SK-N-SH (cell line): ENCODE measurements at regions not wholly inside any gene's neighbourhood (a gene's known extent, or its start where the extent isn't known, plus 50 kb on each side); places are given as distances from the start of the nearest gene placed in this dataset.
"Not testable (repeated sequence)": the region's sequence is repeated elsewhere in the genome, so short reads cannot be mapped to it uniquely, and the experiment has no call there.

Source experiments
- CTCF ChIA-PET: fragments of 300-600, 350-600 bp; formaldehyde crosslinking; extraction: SDS; loops from one replicate; lab custom pipeline; 2021; lab: Yijun Ruan, JAX
- POLR2A ChIA-PET: fragments of 350-600 bp; sonication (Branson Sonifier 250); formaldehyde crosslinking; extraction: SDS; loops from one replicate; lab custom pipeline; 2020; ENCODE audit warnings: antibody characterized with exemption, inconsistent platforms; lab: Yijun Ruan, JAX
- DNase-seq: peaks from one replicate; pipeline ENCODE4 v3.0.0; 2012
- H2AFZ ChIP-seq: fragments of 200-600 bp; sonication (generic); 2 replicates; pipeline ENCODE4 v1.8.1; 2016; ENCODE audit warnings: antibody characterized with exemption, mild to moderate bottlenecking, low read depth
- H3F3A ChIP-seq: fragments of 200-600 bp; sonication (generic); replicated peaks from 2 replicates; pipeline ENCODE3; 2016; ENCODE audit warnings: antibody characterized with exemption, mild to moderate bottlenecking; ENCODE audit not compliant: insufficient read depth
- H3K27ac ChIP-seq, 2 experiments: fragments of 200-500 bp in 1 of 2; fragments of 200-600 bp in 1 of 2; sonication (Bioruptor generic) in 1 of 2; sonication (generic), shearing (Covaris generic) in 1 of 2; 2 replicates each; pipeline versions ENCODE4 v1.5.1 to v1.6.1; 2014 to 2016; ENCODE audit warnings: low read depth in 2 of 2, inconsistent platforms in 1 of 2, low read length in 1 of 2, mild to moderate bottlenecking in 1 of 2, mixed read lengths in 1 of 2
- H3K27me3 ChIP-seq: fragments of 200-600 bp; sonication (generic), shearing (Covaris generic); 2 replicates; pipeline ENCODE4 v1.6.1; 2016; ENCODE audit warnings: mixed run types; ENCODE audit not compliant: insufficient read depth
- H3K36me3 ChIP-seq, 2 experiments: fragments of 200-500 bp in 1 of 2; fragments of 200-600 bp in 1 of 2; sonication (Bioruptor generic) in 1 of 2; sonication (generic) in 1 of 2; replicated peaks in 1 of 2; 2 replicates each; pipeline versions ENCODE3 to v1.5.1; 2014 to 2016; ENCODE audit warnings: low read length in 1 of 2, mild to moderate bottlenecking in 1 of 2; ENCODE audit not compliant: insufficient read depth in 2 of 2, control insufficient read depth in 1 of 2
- H3K4me1 ChIP-seq, 2 experiments: fragments of 200-500 bp in 1 of 2; fragments of 200-600 bp in 1 of 2; sonication (Bioruptor generic) in 1 of 2; sonication (generic), shearing (Covaris generic) in 1 of 2; 2 replicates each; pipeline versions ENCODE4 v1.5.1 to v1.6.1; 2014 to 2016; ENCODE audit warnings: low read depth in 1 of 2, low read length in 1 of 2, mixed run types in 1 of 2; ENCODE audit not compliant: insufficient read depth in 2 of 2, control insufficient read depth in 1 of 2
- H3K4me2 ChIP-seq: fragments of 200-600 bp; sonication (generic), shearing (Covaris generic); 2 replicates; pipeline ENCODE4 v1.6.1; 2017; ENCODE audit warnings: mixed run types
- H3K4me3 ChIP-seq, 2 experiments: fragments of 200-500 bp in 1 of 2; fragments of 200-600 bp in 1 of 2; sonication (Bioruptor generic) in 1 of 2; sonication (generic), shearing (Covaris generic) in 1 of 2; 2 replicates each; pipeline versions ENCODE4 v1.5.1 to v1.8.1; 2014 to 2016; ENCODE audit warnings: low read depth in 2 of 2, inconsistent platforms in 1 of 2, low read length in 1 of 2, mild to moderate bottlenecking in 1 of 2, mixed read lengths in 1 of 2, moderate library complexity in 1 of 2
- H3K79me2 ChIP-seq: fragments of 200-600 bp; sonication (generic); 2 replicates; pipeline ENCODE4 v1.8.1; 2017; ENCODE audit warnings: mild to moderate bottlenecking; ENCODE audit not compliant: insufficient read depth
- H3K9ac ChIP-seq: fragments of 200-600 bp; sonication (generic); 2 replicates; pipeline ENCODE4 v1.6.1; 2017; ENCODE audit warnings: mixed run types
- H3K9me2 ChIP-seq: fragments of 200-600 bp; sonication (generic); 2 replicates; pipeline ENCODE4 v1.6.1; 2017; ENCODE audit warnings: mixed run types
- H3K9me3 ChIP-seq: fragments of 200-600 bp; sonication (generic); 2 replicates; pipeline ENCODE4 v1.6.1; 2017; ENCODE audit warnings: mixed run types, mild to moderate bottlenecking, moderate library complexity
- H4K20me1 ChIP-seq: fragments of 200-600 bp; sonication (generic); 2 replicates; pipeline ENCODE4 v1.6.1; 2017; ENCODE audit warnings: mild to moderate bottlenecking, mixed run types; ENCODE audit not compliant: insufficient read depth
- EP300 ChIP-seq, 2 experiments: IDR thresholded peaks; 2 replicates each; pipeline versions ENCODE4 v1.4.0 to v1.6.1; 2012; ENCODE audit warnings: borderline replicate concordance in 1 of 2, low read depth in 1 of 2, low read length in 1 of 2
- FOXJ3 ChIP-seq: sonication (generic); formaldehyde crosslinking; IDR thresholded peaks from 2 replicates; pipeline ENCODE4 v1.5.1; 2020; ENCODE audit warnings: mild to moderate bottlenecking, missing genetic modification reagents
- GATA2 ChIP-seq: sonication (generic); formaldehyde crosslinking; IDR thresholded peaks from 2 replicates; pipeline ENCODE4 v1.5.0; 2020; ENCODE audit warnings: mild to moderate bottlenecking, missing genetic modification reagents
- MAX ChIP-seq: IDR thresholded peaks from 2 replicates; pipeline ENCODE4 v1.4.0; 2012; ENCODE audit warnings: low read depth
- MXI1 ChIP-seq: IDR thresholded peaks from 2 replicates; pipeline ENCODE4 v1.6.1; 2012; ENCODE audit warnings: mild to moderate bottlenecking, low read depth, low read length, improper control_type of control experiment
- NRF1 ChIP-seq: IDR thresholded peaks from 2 replicates; pipeline ENCODE4 v1.6.1; 2012; ENCODE audit warnings: low read depth, mild to moderate bottlenecking, low read length
- RFX5 ChIP-seq: IDR thresholded peaks from 2 replicates; pipeline ENCODE4 v1.6.1; 2012; ENCODE audit warnings: mild to moderate bottlenecking, improper control_type of control experiment, low read length
- RXRA ChIP-seq: IDR thresholded peaks from 2 replicates; pipeline ENCODE4 v1.4.0; 2012; ENCODE audit warnings: low read depth, mild to moderate bottlenecking, borderline replicate concordance
- SIN3A ChIP-seq: IDR thresholded peaks from 2 replicates; pipeline ENCODE4 v1.6.1; 2012; ENCODE audit warnings: low read depth, mild to moderate bottlenecking, low read length, moderate library complexity, borderline replicate concordance
- ZBTB33 ChIP-seq: IDR thresholded peaks from 2 replicates; pipeline ENCODE4 v1.4.0; 2012; ENCODE audit warnings: low read depth, borderline replicate concordance
- WGBS: methylation state at CpG from one replicate; pipeline ENCODE4 v1.1.6; 2017; ENCODE audit warnings: low lambda C conversion rate; 5-methylcytosine and 5-hydroxymethylcytosine counted together

- CTCF ChIA-PET: no interaction called here
- H3K4me3 ChIP-seq: no peak overlapping the region
- H3K36me3 ChIP-seq: no peaks in the 10 kb centered on the region
- H3K9ac ChIP-seq: no peak overlapping the region
- no peak overlapping the region for H2AFZ ChIP-seq
- no peaks in the 10 kb centered on the region for H3K4me1 ChIP-seq
- H3K79me2 ChIP-seq: no peaks in the 10 kb centered on the region
- no peaks in the 10 kb centered on the region for H3F3A ChIP-seq
- TF ChIP-seq FOXJ3 (CRISPR knock-in tag): no peak
- TF ChIP-seq ZBTB33: no peak
- TF ChIP-seq MAX: no peak
- TF ChIP-seq RXRA: no peak
- TF ChIP-seq NRF1: no peak
- 69% methylated on average over 6 of the region's 6 CpGs for WGBS
- POLR2A ChIA-PET: no interaction called here
- H3K27ac ChIP-seq: no peak overlapping the region
- DNase-seq: no peak
- H3K9me2 ChIP-seq: no peaks in the 10 kb centered on the region; the same call in 1 of the 2 replicates
- no peaks in the 10 kb centered on the region for H3K27me3 ChIP-seq
- no peaks in the 10 kb centered on the region for H4K20me1 ChIP-seq
- H3K4me2 ChIP-seq: no peak overlapping the region
- no peaks in the 10 kb centered on the region for H3K9me3 ChIP-seq
Measured at GRCh38 chr12:20089077-20089476, 279.3 kb upstream of the PDE3A start.

GRCh38 chr12:20093190-20093810, 275.0 kb upstream of the PDE3A start:
- DNase-seq: not testable (repeated sequence)

GRCh38 chr12:20096430-20096829, 271.9 kb upstream of the PDE3A start:
- TF ChIP-seq MXI1 (no peak), GATA2 (CRISPR knock-in tag) (no peak), RFX5 (no peak), SIN3A (no peak), EP300 (IDR thresholded peaks at IDR 0.05; ENCODE audit: borderline replicate concordance in 1 of 2, low read depth in 1 of 2, low read length in 1 of 2) (no peak)
- H3K4me1 ChIP-seq: peaks cover 0 to 4% of the 10 kb centered on the region in 2 experiments; a peak in 2 of 4 replicates
- H3K36me3 ChIP-seq: no peaks in the 10 kb centered on the region
- ChIA-PET POLR2A (no interaction called here), CTCF (no interaction called here)
- DNase-seq: no peak
- no peaks in the 10 kb centered on the region for H3K79me2 ChIP-seq
- H3F3A ChIP-seq: peaks cover 4% of the 10 kb centered on the region
- H3K9me2 ChIP-seq: no peaks in the 10 kb centered on the region
- H3K27ac ChIP-seq: peak overlapping the region in 1 of 2 experiments; percentile 83; a peak in 1 of 4 replicates
- H3K9me3 ChIP-seq: no peaks in the 10 kb centered on the region
- no peaks in the 10 kb centered on the region for H4K20me1 ChIP-seq
- H3K4me2 ChIP-seq: no peak overlapping the region
- H3K27me3 ChIP-seq: no peaks in the 10 kb centered on the region
- H3K9ac ChIP-seq: no peak overlapping the region
- H3K4me3 ChIP-seq: no peak overlapping the region
- no peak overlapping the region for H2AFZ ChIP-seq
- WGBS: 83% methylated on average over 6 of the region's 6 CpGs

More at GRCh38 chr12:20093190-20093810, 275.0 kb upstream of the PDE3A start:
- H3K4me3 ChIP-seq, H3K4me1 ChIP-seq, H3K4me2 ChIP-seq, H3F3A ChIP-seq, H3K9me2 ChIP-seq, H3K9me3 ChIP-seq, H4K20me1 ChIP-seq, H3K79me2 ChIP-seq, H3K9ac ChIP-seq, H2AFZ ChIP-seq, H3K27me3 ChIP-seq, H3K36me3 ChIP-seq, POLR2A ChIA-PET, H3K27ac ChIP-seq: not testable (repeated sequence)
- CTCF ChIA-PET: interaction anchor here (0.7 kb wide), 1 partner anchor 65 kb away, joined by 3 read pairs; no protein-coding TSS in a partner anchor
- 73% methylated on average over 17 of the region's 32 CpGs for WGBS
